ENCODE measurements at regions not wholly inside any gene's neighbourhood (a gene's known extent, or its start where the extent isn't known, plus 50 kb on each side); places are given as distances from the start of the nearest gene placed in this dataset.

DNA sequence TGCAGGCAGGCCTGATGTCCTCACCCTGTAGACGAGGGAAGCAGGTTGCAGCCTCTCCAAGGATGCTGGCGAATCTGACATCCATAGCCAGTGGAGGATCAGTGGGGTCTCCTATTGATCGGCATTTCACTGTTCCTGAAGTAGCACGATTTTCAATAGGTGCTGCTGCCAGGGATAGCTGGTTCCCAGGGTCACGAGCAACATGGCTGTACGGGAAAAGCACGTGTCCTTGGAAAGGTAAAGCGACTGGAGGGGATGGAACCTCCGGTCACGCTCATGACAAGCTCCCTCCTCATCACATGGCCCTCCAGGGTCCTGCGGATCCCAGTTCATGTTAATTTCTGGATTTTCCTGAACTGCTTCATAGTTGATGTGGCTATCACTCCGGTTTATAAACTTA, 373.7 kb upstream of the SMIM21 start:
- intact Hi-C loops (cut with micrococcal nuclease) = no loop called here
- ATAC-seq (no peak), DNase-seq (no peak)

DNA sequence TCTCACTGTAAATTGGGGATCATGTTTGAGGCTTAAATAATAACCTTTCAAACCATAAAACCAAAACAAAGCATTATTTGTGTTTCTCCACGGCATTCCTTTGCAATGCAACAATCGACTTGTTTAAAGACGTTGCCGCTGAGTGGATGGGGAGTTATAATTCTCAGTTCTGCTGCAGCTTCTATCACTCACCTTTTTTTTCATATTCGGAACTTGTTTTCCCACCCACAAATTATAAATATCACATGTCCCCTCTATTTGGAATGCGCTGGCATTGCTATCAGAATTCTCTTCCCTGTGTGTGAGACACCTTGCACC, 372.8 kb upstream of the SMIM21 start:
- ATAC-seq (no peak), DNase-seq (no peak)
- intact Hi-C loops (cut with micrococcal nuclease) = no loop called here

GRCh38 chr18:75799449-75800330, 372.2 kb upstream of the SMIM21 start:
- intact Hi-C loops (cut with micrococcal nuclease) = no loop called here
- no peak for ATAC-seq
- no peak for DNase-seq

DNA sequence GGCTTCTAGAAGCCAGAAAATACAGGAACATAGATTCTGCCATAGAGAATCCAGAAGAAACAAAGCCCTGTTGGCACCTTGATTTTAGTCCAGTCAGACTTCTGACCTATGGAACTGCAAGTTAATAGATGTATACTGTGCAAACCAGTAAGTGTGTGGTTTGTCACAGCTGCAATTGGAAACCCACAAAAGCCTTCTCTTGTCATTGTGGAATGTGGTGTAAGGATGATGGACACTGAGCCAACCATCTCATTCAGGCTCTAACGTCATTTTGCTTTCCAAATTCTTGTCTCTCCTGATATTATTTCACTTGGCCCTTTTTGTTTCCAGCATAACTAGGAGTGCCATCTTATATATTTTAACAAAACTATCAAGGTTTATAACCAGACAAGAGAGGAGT, 369.5 kb upstream of the SMIM21 start:
- DNase-seq (no peak), ATAC-seq (no peak)
- intact Hi-C loops (cut with micrococcal nuclease) = no loop called here

GRCh38 chr18:75790796-75791195, 363.3 kb upstream of the SMIM21 start:
- no peak for ATAC-seq
- intact Hi-C loops (cut with micrococcal nuclease) = no loop called here
- DNase-seq = no peak

DNA sequence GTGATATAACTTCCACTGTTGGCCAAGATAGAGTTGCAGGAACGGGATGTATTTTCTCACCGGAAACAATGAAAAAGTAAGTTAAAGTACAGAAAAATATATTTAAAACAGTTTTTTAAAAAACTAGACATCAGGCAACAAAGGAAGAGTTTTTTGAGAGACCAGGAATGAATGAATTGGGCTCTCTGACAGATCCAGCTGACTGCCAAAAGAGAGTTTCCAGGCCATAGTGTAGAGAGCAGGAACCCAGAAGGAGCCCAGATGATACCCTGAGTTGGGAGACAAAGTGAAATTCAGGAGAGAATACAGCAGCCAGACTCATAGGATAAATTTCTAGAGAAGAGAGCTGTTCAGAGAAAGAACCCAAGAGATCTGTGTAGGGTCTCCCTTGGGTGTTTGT, 362.6 kb upstream of the SMIM21 start:
- intact Hi-C loops (cut with micrococcal nuclease) = no loop called here
- DNase-seq (no peak), ATAC-seq (no peak)

DNA sequence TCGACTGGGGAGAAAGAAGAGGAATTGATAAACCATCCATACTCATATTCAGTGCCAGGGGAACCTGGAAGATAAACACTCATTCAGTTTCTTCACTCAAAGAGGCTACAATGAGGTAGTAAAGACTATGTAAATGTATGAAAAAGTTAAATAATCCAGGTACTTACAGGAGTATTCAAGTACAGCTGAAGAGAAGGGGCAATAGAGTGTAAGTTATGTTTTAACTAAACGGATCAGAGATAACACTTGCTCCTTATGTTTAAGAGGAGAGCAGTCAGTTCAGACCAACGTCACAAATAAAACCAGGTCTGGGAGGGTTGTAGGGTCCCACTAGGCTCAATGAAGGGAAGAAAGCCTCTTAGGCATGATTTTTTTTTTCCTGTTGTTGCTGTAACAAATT, 358.3 kb upstream of the SMIM21 start:
- no peak for DNase-seq
- intact Hi-C loops (cut with micrococcal nuclease) = no loop called here
- no peak for ATAC-seq

DNA sequence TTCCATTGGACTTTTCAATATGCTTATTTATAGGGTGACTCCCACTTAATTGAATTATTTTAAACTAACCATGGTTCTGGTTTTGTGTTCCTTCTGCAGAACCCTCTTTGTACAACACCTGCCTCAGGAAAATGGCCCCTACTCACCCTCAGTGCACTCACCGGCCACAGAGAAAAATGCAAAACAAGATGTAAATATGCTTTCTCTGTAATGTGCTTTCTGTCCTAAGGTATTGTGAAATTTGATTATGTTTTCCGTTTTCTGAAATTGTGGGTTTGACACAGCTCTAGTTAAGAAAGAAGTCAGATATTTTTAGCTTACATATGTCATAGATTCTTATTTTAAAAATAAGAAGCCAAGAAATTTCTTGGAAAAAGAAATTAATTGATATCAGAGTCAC, 357.7 kb upstream of the SMIM21 start:
- intact Hi-C loops (cut with micrococcal nuclease) = no loop called here
- ATAC-seq (no peak), DNase-seq (no peak)

GRCh38 chr18:75784390-75784789, 356.9 kb upstream of the SMIM21 start:
- intact Hi-C loops (cut with micrococcal nuclease) = no loop called here
- ATAC-seq (no peak), DNase-seq (no peak)

GRCh38 chr18:75783566-75784281, 356.2 kb upstream of the SMIM21 start:
- ATAC-seq (no peak), DNase-seq (no peak)
- intact Hi-C loops (cut with micrococcal nuclease) = no loop called here

DNA sequence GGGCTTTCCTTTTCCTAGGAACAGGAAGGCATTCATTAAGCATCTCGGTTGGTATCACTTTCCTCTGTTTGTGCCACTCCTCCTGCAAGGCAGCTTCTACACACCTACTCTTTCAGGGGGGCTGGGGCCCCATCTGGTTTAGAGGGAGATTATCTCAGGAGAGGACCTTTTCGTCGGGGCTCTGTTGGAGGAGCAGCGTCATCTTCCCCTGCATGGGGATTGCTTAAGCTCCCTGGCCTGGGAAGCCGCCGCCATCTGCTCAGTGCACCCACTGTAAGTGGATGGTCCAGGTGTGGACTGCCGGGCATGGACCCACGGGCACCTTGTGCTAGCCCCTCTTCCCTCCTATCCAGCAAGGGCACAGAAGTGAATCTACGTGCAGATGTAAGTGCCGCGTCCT, 355.3 kb upstream of the SMIM21 start:
- intact Hi-C loops (cut with micrococcal nuclease) = no loop called here
- DNase-seq (no peak), ATAC-seq (no peak)

GRCh38 chr18:75782204-75782603, 354.7 kb upstream of the SMIM21 start:
- no peak for ATAC-seq
- intact Hi-C loops (cut with micrococcal nuclease) = no loop called here
- DNase-seq = no peak

DNA sequence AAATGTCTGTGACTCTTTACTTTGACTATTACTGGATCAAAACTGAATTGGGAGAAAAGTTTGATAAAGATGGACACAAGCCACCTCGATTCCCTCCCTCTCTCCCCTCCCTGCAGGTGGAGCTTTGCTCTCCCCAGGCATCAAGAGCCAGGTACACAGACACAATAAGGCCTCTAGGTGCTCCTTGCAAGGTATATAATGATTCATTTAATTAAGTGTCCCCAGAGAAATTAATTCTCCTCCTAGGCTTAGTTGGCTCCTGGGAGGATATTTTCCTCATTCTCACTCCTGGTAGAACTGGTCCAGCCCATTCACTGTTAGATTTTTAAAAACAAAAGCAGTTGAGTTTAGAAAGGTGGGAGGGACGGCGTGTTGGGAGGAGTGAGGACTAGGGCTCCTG, 352.4 kb upstream of the SMIM21 start:
- ATAC-seq (no peak), DNase-seq (no peak)
- intact Hi-C loops (cut with micrococcal nuclease) = no loop called here

GRCh38 chr18:75779450-75779849, 351.9 kb upstream of the SMIM21 start:
- intact Hi-C loops (cut with micrococcal nuclease) = no loop called here
- no peak for DNase-seq
- no peak for ATAC-seq

- ATAC-seq (no peak), DNase-seq (no peak)
- intact Hi-C loops (cut with micrococcal nuclease) = no loop called here
Measured at GRCh38 chr18:75777630-75778029, 350.1 kb upstream of the SMIM21 start.

DNA sequence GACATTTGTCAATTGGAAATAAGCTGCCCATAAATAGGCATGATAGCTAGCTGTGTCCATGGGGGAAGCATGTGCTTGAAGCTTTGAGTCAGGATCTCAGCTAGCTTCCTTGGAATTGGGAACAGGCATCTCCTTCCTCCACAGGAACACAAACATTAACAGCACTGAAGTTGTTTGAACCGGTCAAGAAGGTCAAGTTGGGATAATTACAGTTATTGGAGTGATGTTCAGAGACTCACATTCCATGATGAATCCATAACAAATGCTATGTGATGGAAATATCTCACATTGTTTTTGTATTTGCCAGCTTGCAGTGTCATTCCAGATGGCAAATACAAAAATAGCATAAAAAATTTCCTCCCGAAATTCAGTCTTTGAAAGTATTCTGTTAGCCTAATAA, 347.6 kb upstream of the SMIM21 start:
- ATAC-seq (no peak), DNase-seq (no peak)
- intact Hi-C loops (cut with micrococcal nuclease) = no loop called here

GRCh38 chr18:75773618-75774017, 346.1 kb upstream of the SMIM21 start:
- no peak for DNase-seq
- intact Hi-C loops (cut with micrococcal nuclease) = no loop called here
- no peak for ATAC-seq

- no peak for ATAC-seq
- intact Hi-C loops (cut with micrococcal nuclease) = no loop called here
Measured at GRCh38 chr18:75762758-75763157, 335.3 kb upstream of the SMIM21 start.

DNA sequence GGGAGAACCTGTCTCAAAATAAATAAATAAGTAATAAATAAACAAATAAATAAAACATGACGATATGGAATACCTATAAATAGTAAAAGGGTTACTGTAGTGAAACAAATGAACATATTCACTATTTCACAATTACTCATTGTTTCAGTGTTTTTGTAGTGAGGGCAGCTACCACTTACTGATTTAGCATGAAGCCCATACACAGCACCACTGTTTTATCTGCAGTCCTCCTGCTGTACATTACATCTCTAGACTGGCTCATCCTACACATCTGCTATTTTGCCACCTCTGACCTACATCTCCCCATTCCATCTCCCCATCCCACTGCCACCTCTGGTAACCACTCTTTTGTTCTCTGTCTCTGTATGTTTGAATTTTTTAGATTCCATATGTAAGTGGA, 332.7 kb upstream of the SMIM21 start:
- no peak for DNase-seq
- ATAC-seq = no peak
- intact Hi-C loops (cut with micrococcal nuclease) = no loop called here

More at GRCh38 chr18:75762758-75763157, 335.3 kb upstream of the SMIM21 start:
- no peak for DNase-seq

DNA sequence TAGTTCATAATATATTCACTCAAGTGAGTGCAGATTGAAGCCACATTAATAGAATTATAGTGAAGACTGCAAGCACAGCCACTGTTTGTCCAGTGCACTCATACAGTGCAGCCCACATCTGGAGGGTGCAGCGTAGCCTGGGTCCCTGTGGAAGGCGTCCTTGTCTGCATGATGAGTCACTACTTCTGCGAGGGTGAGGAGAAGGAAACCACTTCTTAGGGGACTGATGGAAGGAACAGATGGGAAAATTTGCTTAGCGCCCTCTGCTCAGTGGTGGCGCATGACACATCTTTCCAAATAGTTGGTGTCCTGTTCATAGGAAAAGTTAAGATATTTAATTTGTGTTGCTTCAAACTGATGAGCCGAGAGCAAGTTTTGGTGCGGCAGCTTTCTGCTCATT, 330.4 kb upstream of the SMIM21 start:
- intact Hi-C loops (cut with micrococcal nuclease) = no loop called here
- ATAC-seq (no peak), DNase-seq (no peak)

DNA sequence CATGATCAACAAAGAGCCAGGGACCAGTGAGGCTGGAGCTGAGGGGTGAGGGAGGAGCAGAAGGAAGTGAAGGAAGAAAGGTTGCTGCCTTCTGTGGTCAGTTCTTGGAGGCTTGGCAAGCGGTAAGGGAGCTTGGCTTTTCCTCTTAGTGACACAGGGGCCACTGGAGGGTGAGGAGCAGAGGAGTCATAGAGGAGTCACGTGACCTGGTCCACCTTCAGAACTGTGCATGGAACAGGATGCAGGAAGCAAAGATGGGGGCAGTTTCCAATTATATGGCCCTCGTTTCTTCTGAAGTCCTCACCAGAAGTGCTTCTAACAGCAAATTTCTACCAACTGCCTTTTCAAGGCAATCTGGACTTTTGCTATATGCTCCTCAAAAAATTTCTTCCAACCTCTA, 326.9 kb upstream of the SMIM21 start:
- ATAC-seq = no peak
- DNase-seq = no peak

More for the DNA sequence above, 326.9 kb upstream of the SMIM21 start:
- intact Hi-C loops (cut with micrococcal nuclease) = no loop called here

Data from left ventricle myocardium superior (tissue), 1 donor.